Testis (tissue), 2 donors: ENCODE measurements at regions not wholly inside any gene's neighbourhood (a gene's known extent, or its start where the extent isn't known, plus 50 kb on each side); places are given as distances from the start of the nearest gene placed in this dataset.

Experiments used
- DNase-seq: peaks from one replicate; pipeline ENCODE4 v3.0.0-alpha.2; 2019
- H3K27ac ChIP-seq, 2 donors: fragments of 200-600 bp; sonication (generic); one replicate each; pipeline ENCODE4 v1.5.1; 2019
- H3K27me3 ChIP-seq: fragments of 200-600 bp; sonication (generic); one replicate; pipeline ENCODE4 v1.5.1; 2019
- H3K36me3 ChIP-seq: fragments of 200-600 bp; sonication (generic); one replicate; pipeline ENCODE4 v1.5.1; 2017; ENCODE audit warnings: low read depth; ENCODE audit errors: missing control alignments
- H3K4me1 ChIP-seq: fragments of 200-600 bp; sonication (generic); one replicate; pipeline ENCODE4 v1.5.1; 2019
- H3K4me3 ChIP-seq, 2 donors: fragments of 200-600 bp; sonication (generic); one replicate each; pipeline ENCODE4 v1.5.1; 2017 to 2019
- H3K9me3 ChIP-seq: fragments of 200-600 bp; sonication (generic); one replicate; pipeline ENCODE4 v1.5.1; 2017
- POLR2A ChIP-seq: fragments of 450-650 bp; IDR thresholded peaks from one replicate; pipeline ENCODE4 v1.6.1; 2017; ENCODE audit warnings: antibody characterized with exemption, mild to moderate bottlenecking, moderate library complexity
- WGBS, 2 donors: methylation state at CpG; one replicate each; pipeline ENCODE4 v1.1.5; 2018; 5-methylcytosine and 5-hydroxymethylcytosine counted together
- intact Hi-C: fragments of 100-400 bp; cut with DNase I; formaldehyde crosslinking; loops from one replicate; pipeline ENCODE4 v1.15.1; 2023; ENCODE audit warnings: low total_unique reads
- TF ChIP-seq, protein P1 (sequence below), 3 experiments: fragments of 450-650 bp in 2 of 3; fragments of 200-600 bp in 1 of 3; sonication (generic) in 1 of 3; IDR thresholded peaks; one replicate each; pipeline ENCODE4 v1.5.1; 2016 to 2019; ENCODE audit warnings: antibody characterized with exemption in 3 of 3, mild to moderate bottlenecking in 2 of 3, moderate library complexity in 1 of 3

GRCh38 chr2:240250985-240251847 is 110.8 kb upstream of the OTOS start:
- Histone ChIP-seq H3K36me3 (no peaks in the 10 kb centered on the region), H3K4me3 (no peak overlapping the region), H3K4me1 (peaks cover 63% of the 10 kb centered on the region), H3K9me3 (no peaks in the 10 kb centered on the region), H3K27ac (peak overlapping the region; percentile 80 to 90), H3K27me3 (no peaks in the 10 kb centered on the region)
- no peak for TF ChIP-seq POLR2A
- TF ChIP-seq, protein P1, sequence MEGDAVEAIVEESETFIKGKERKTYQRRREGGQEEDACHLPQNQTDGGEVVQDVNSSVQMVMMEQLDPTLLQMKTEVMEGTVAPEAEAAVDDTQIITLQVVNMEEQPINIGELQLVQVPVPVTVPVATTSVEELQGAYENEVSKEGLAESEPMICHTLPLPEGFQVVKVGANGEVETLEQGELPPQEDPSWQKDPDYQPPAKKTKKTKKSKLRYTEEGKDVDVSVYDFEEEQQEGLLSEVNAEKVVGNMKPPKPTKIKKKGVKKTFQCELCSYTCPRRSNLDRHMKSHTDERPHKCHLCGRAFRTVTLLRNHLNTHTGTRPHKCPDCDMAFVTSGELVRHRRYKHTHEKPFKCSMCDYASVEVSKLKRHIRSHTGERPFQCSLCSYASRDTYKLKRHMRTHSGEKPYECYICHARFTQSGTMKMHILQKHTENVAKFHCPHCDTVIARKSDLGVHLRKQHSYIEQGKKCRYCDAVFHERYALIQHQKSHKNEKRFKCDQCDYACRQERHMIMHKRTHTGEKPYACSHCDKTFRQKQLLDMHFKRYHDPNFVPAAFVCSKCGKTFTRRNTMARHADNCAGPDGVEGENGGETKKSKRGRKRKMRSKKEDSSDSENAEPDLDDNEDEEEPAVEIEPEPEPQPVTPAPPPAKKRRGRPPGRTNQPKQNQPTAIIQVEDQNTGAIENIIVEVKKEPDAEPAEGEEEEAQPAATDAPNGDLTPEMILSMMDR (IDR thresholded peaks at IDR 0.05) = no peak
- peak; percentile 98 for DNase-seq
- WGBS, 2 donors = 31 to 36% methylated on average over 9 to 31 of the region's 32 CpGs
- intact Hi-C loops = no loop called here

DNA sequence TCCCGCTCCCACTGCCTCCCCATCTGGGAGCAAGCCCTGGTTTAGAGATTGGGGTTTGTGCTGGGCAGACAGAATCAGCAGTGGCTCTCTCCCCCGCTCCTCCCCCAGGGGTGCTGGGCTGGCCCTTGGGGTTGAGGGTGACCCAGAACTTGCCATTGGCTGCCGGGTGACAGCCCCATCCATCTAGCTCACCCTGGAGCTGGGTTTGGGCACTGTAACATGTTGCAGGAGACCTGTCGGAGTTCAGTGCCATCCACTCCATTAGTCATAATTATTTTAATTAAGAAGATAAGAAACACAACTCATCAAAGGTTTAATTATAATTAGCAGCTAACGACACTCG is 111.4 kb upstream of the OTOS start:
- H3K4me1 ChIP-seq = peaks cover 63% of the 10 kb centered on the region
- TF ChIP-seq, protein P1 (IDR thresholded peaks at IDR 0.05) = no peak
- TF ChIP-seq POLR2A = no peak
- WGBS, 2 donors = 54 to 79% methylated on average over 4 to 6 of the region's 6 CpGs
- no peaks in the 10 kb centered on the region for H3K27me3 ChIP-seq
- DNase-seq = no peak
- H3K27ac ChIP-seq = peak overlapping the region; percentile 80 to 90
- H3K9me3 ChIP-seq = no peaks in the 10 kb centered on the region
- no peak overlapping the region for H3K4me3 ChIP-seq
- intact Hi-C loops = no loop called here
- no peaks in the 10 kb centered on the region for H3K36me3 ChIP-seq

GRCh38 chr2:240252191-240252871 is 111.9 kb upstream of the OTOS start:
- no peak for DNase-seq
- WGBS, 2 donors = 73 to 83% methylated on average over 12 to 20 of the region's 20 CpGs
- H3K36me3 ChIP-seq = no peaks in the 10 kb centered on the region
- peaks cover 63% of the 10 kb centered on the region for H3K4me1 ChIP-seq
- no peaks in the 10 kb centered on the region for H3K27me3 ChIP-seq
- intact Hi-C loops = no loop called here
- TF ChIP-seq, protein P1 (IDR thresholded peaks at IDR 0.05) = no peak
- no peak for TF ChIP-seq POLR2A
- H3K4me3 ChIP-seq = no peak overlapping the region
- peak overlapping the region; percentile 80 to 90 for H3K27ac ChIP-seq
- no peaks in the 10 kb centered on the region for H3K9me3 ChIP-seq

- Histone ChIP-seq H3K27ac (peak overlapping the region; percentile 80 to 90), H3K9me3 (no peaks in the 10 kb centered on the region), H3K4me1 (peaks cover 57% of the 10 kb centered on the region), H3K27me3 (no peaks in the 10 kb centered on the region), H3K36me3 (no peaks in the 10 kb centered on the region), H3K4me3 (no peak overlapping the region)
- no peak for DNase-seq
- WGBS, 2 donors = 88 to 90% methylated on average over 10 to 15 of the region's 15 CpGs
- intact Hi-C loops = no loop called here
- TF ChIP-seq POLR2A = no peak
- TF ChIP-seq, protein P1 (IDR thresholded peaks at IDR 0.05) = no peak
Observed at GRCh38 chr2:240252872-240253511, 112.5 kb upstream of the OTOS start.
